Stimulated activated CD4-positive, alpha-beta T cell treated with anti-CD3 and anti-CD28 coated beads, Interleukin-12 subunit alpha, Interleukin-12 subunit beta, amount 100 ng/mL, for 4 hours (primary cell): ENCODE measurements at regions not wholly inside any gene's neighbourhood (a gene's known extent, or its start where the extent isn't known, plus 50 kb on each side); places are given as distances from the start of the nearest gene placed in this dataset.

Experiments
- DNase-seq: peaks from one replicate; pipeline ENCODE4 v3.0.0-alpha.2; 2020

- DNase-seq = no peak
These were observed 390.4 kb downstream of the SHISA9 start for GRCh38 chr16:13291591-13292333.

- DNase-seq = no peak
These were observed 394.8 kb downstream of the SHISA9 start for GRCh38 chr16:13296206-13296605.

GRCh38 chr16:13298666-13299065 is 397.3 kb downstream of the SHISA9 start:
- DNase-seq = no peak

GRCh38 chr16:13300066-13300840 is 398.9 kb downstream of the SHISA9 start:
- no peak for DNase-seq

GRCh38 chr16:13305019-13305755 is 403.8 kb downstream of the SHISA9 start:
- DNase-seq = no peak

GRCh38 chr16:13306161-13306995 is 405.0 kb downstream of the SHISA9 start:
- no peak for DNase-seq

- no peak for DNase-seq
These were observed 405.9 kb downstream of the SHISA9 start for GRCh38 chr16:13307255-13307654.

GRCh38 chr16:13307851-13308250 is 406.5 kb downstream of the SHISA9 start:
- no peak for DNase-seq

- no peak for DNase-seq
These were observed 410.7 kb downstream of the SHISA9 start for GRCh38 chr16:13312063-13312462.

- no peak for DNase-seq
These were observed 412.0 kb downstream of the SHISA9 start for GRCh38 chr16:13313351-13313750.

- DNase-seq = no peak
These were observed 413.2 kb downstream of the SHISA9 start for GRCh38 chr16:13314633-13315032.

GRCh38 chr16:13315642-13316427 is 414.4 kb downstream of the SHISA9 start:
- DNase-seq = no peak

- no peak for DNase-seq
These were observed 420.9 kb downstream of the SHISA9 start for GRCh38 chr16:13322336-13322735.

- no peak for DNase-seq
These were observed 423.5 kb downstream of the SHISA9 start for GRCh38 chr16:13324851-13325250.

GRCh38 chr16:13325396-13325795 is 424.0 kb downstream of the SHISA9 start:
- no peak for DNase-seq

- DNase-seq = no peak
These were observed 430.5 kb downstream of the SHISA9 start for GRCh38 chr16:13331918-13332317.

GRCh38 chr16:13332713-13333255 is 431.4 kb downstream of the SHISA9 start:
- DNase-seq = no peak

- DNase-seq = no peak
These were observed 431.9 kb downstream of the SHISA9 start for GRCh38 chr16:13333336-13333735.

GRCh38 chr16:13335879-13336278 is 434.5 kb downstream of the SHISA9 start:
- no peak for DNase-seq

- DNase-seq = no peak
These were observed 434.9 kb downstream of the SHISA9 start for GRCh38 chr16:13336335-13336734.
